ENCODE measurements at regions not wholly inside any gene's neighbourhood (a gene's known extent, or its start where the extent isn't known, plus 50 kb on each side); places are given as distances from the start of the nearest gene placed in this dataset.

- H3K4me3 ChIP-seq (replicated peaks; ENCODE audit: insufficient read depth, low read length), result no peak overlapping the region
Measured at GRCh38 chr11:26134053-26134452, 197.9 kb upstream of the ANO3 start.

GRCh38 chr11:26134481-26135355 is 197.2 kb upstream of the ANO3 start:
- H3K27me3 ChIP-seq (ENCODE audit: insufficient read depth, poor library complexity, severe bottlenecking), result no peaks in the 10 kb centered on the region
- H3K4me3 ChIP-seq (replicated peaks; ENCODE audit: insufficient read depth, low read length), result no peak overlapping the region
- no peak for DNase-seq (ENCODE audit: low read depth in 1 of 2, low spot score in 1 of 2)
- TF ChIP-seq CTCF (IDR thresholded peaks at IDR 0.05; ENCODE audit: insufficient read depth, low read length) (no peak), SPI1 (IDR thresholded peaks at IDR 0.05; ENCODE audit: borderline replicate concordance, low read depth) (no peak), REST (IDR thresholded peaks at IDR 0.05; ENCODE audit: insufficient replicate concordance, low read depth) (no peak), GABPA (IDR thresholded peaks at IDR 0.05; ENCODE audit: low read depth) (no peak), POLR2AphosphoS5 (IDR thresholded peaks at IDR 0.05; ENCODE audit: low read depth) (no peak)
- no peak overlapping the region for H3K27ac ChIP-seq (replicated peaks)

More at GRCh38 chr11:26134053-26134452, 197.9 kb upstream of the ANO3 start:
- DNase-seq (ENCODE audit: low read depth in 1 of 2, low spot score in 1 of 2), result no peak
- no peak overlapping the region for H3K27ac ChIP-seq (replicated peaks)
- TF ChIP-seq CTCF (IDR thresholded peaks at IDR 0.05; ENCODE audit: insufficient read depth, low read length), result no peak
- no peak for TF ChIP-seq SPI1 (IDR thresholded peaks at IDR 0.05; ENCODE audit: borderline replicate concordance, low read depth)
- no peak for TF ChIP-seq POLR2AphosphoS5 (IDR thresholded peaks at IDR 0.05; ENCODE audit: low read depth)
- no peak for TF ChIP-seq GABPA (IDR thresholded peaks at IDR 0.05; ENCODE audit: low read depth)
- no peak for TF ChIP-seq REST (IDR thresholded peaks at IDR 0.05; ENCODE audit: insufficient replicate concordance, low read depth)
- H3K27me3 ChIP-seq (ENCODE audit: insufficient read depth, poor library complexity, severe bottlenecking), result no peaks in the 10 kb centered on the region

- DNase-seq (ENCODE audit: low read depth in 1 of 2, low spot score in 1 of 2), result no peak
- no peak for TF ChIP-seq POLR2AphosphoS5 (IDR thresholded peaks at IDR 0.05; ENCODE audit: low read depth)
- no peak for TF ChIP-seq CTCF (IDR thresholded peaks at IDR 0.05; ENCODE audit: insufficient read depth, low read length)
- TF ChIP-seq GABPA (IDR thresholded peaks at IDR 0.05; ENCODE audit: low read depth), result no peak
- TF ChIP-seq SPI1 (IDR thresholded peaks at IDR 0.05; ENCODE audit: borderline replicate concordance, low read depth), result no peak
- TF ChIP-seq REST (IDR thresholded peaks at IDR 0.05; ENCODE audit: insufficient replicate concordance, low read depth), result no peak
- Histone ChIP-seq H3K27ac (replicated peaks) (no peak overlapping the region), H3K4me3 (replicated peaks; ENCODE audit: insufficient read depth, low read length) (no peak overlapping the region), H3K27me3 (ENCODE audit: insufficient read depth, poor library complexity, severe bottlenecking) (no peaks in the 10 kb centered on the region)
Measured at GRCh38 chr11:26137651-26138050, 194.3 kb upstream of the ANO3 start.
